ENCODE measurements at regions not wholly inside any gene's neighbourhood (a gene's known extent, or its start where the extent isn't known, plus 50 kb on each side); places are given as distances from the start of the nearest gene placed in this dataset.
"Not testable (repeated sequence)": the region's sequence is repeated elsewhere in the genome, so short reads cannot be mapped to it uniquely, and the experiment has no call there.

GRCh38 chr4:170758988-170759387 is 669.2 kb upstream of the AADAT start:
- no peak overlapping the region for H3K4me3 ChIP-seq
- no peak overlapping the region for H3K27ac ChIP-seq

- Histone ChIP-seq H3K27ac (no peak overlapping the region), H3K4me3 (no peak overlapping the region)
Observed at GRCh38 chr4:170750519-170750918, 660.8 kb upstream of the AADAT start.

- no peak overlapping the region for H3K27ac ChIP-seq
Observed at GRCh38 chr4:170748975-170749374, 659.2 kb upstream of the AADAT start.

GRCh38 chr4:170743633-170744032 is 653.9 kb upstream of the AADAT start:
- H3K27ac ChIP-seq, result no peak overlapping the region

More at GRCh38 chr4:170748975-170749374, 659.2 kb upstream of the AADAT start:
- no peak overlapping the region for H3K4me3 ChIP-seq

GRCh38 chr4:170741856-170742255 is 652.1 kb upstream of the AADAT start:
- H3K27ac ChIP-seq, result no peak overlapping the region

More at GRCh38 chr4:170743633-170744032, 653.9 kb upstream of the AADAT start:
- no peak overlapping the region for H3K4me3 ChIP-seq

GRCh38 chr4:170736710-170737109 is 647.0 kb upstream of the AADAT start:
- H3K4me3 ChIP-seq, result no peak overlapping the region
- H3K27ac ChIP-seq, result no peak overlapping the region

More at GRCh38 chr4:170741856-170742255, 652.1 kb upstream of the AADAT start:
- no peak overlapping the region for H3K4me3 ChIP-seq

GRCh38 chr4:170729897-170730296 is 640.1 kb upstream of the AADAT start:
- Histone ChIP-seq H3K4me3 (no peak overlapping the region), H3K27ac (no peak overlapping the region)

GRCh38 chr4:170729236-170729635 is 639.5 kb upstream of the AADAT start:
- Histone ChIP-seq H3K4me3 (no peak overlapping the region), H3K27ac (no peak overlapping the region)

- Histone ChIP-seq H3K4me3 (no peak overlapping the region), H3K27ac (no peak overlapping the region)
Observed at GRCh38 chr4:170724191-170724590, 634.4 kb upstream of the AADAT start.

GRCh38 chr4:170723171-170723570 is 633.4 kb upstream of the AADAT start:
- Histone ChIP-seq H3K4me3 (no peak overlapping the region), H3K27ac (no peak overlapping the region)

GRCh38 chr4:170721812-170722373 is 632.1 kb upstream of the AADAT start:
- no peak overlapping the region for H3K27ac ChIP-seq
- no peak overlapping the region for H3K4me3 ChIP-seq

GRCh38 chr4:170716868-170717267 is 627.1 kb upstream of the AADAT start:
- H3K27ac ChIP-seq, result no peak overlapping the region

GRCh38 chr4:170705907-170706306 is 616.2 kb upstream of the AADAT start:
- Histone ChIP-seq H3K27ac (no peak overlapping the region), H3K4me3 (no peak overlapping the region)

More at GRCh38 chr4:170716868-170717267, 627.1 kb upstream of the AADAT start:
- no peak overlapping the region for H3K4me3 ChIP-seq

GRCh38 chr4:170700064-170700463 is 610.3 kb upstream of the AADAT start:
- Histone ChIP-seq H3K27ac (no peak overlapping the region), H3K4me3 (no peak overlapping the region)

- no peak overlapping the region for H3K27ac ChIP-seq
- H3K4me3 ChIP-seq, result no peak overlapping the region
Observed at GRCh38 chr4:170698334-170698733, 608.6 kb upstream of the AADAT start.

GRCh38 chr4:170697845-170698244 is 608.1 kb upstream of the AADAT start:
- Histone ChIP-seq H3K27ac (no peak overlapping the region), H3K4me3 (no peak overlapping the region)

GRCh38 chr4:170697045-170697444 is 607.3 kb upstream of the AADAT start:
- no peak overlapping the region for H3K4me3 ChIP-seq
- no peak overlapping the region for H3K27ac ChIP-seq

GRCh38 chr4:170691168-170691567 is 601.4 kb upstream of the AADAT start:
- Histone ChIP-seq H3K27ac (no peak overlapping the region), H3K4me3 (no peak overlapping the region)

- Histone ChIP-seq H3K4me3 (no peak overlapping the region), H3K27ac (no peak overlapping the region)
Observed at GRCh38 chr4:170687751-170688150, 598.0 kb upstream of the AADAT start.

- not testable (repeated sequence) for H3K4me3 ChIP-seq, H3K27ac ChIP-seq
Observed at GRCh38 chr4:170685701-170686100, 595.9 kb upstream of the AADAT start.

- H3K27ac ChIP-seq, result no peak overlapping the region
- no peak overlapping the region for H3K4me3 ChIP-seq
Observed at GRCh38 chr4:170682558-170683294, 593.0 kb upstream of the AADAT start.

GRCh38 chr4:170682087-170682486 is 592.3 kb upstream of the AADAT start:
- H3K4me3 ChIP-seq, H3K27ac ChIP-seq: not testable (repeated sequence)

Measured in skin epidermis (tissue), 12 donors.